Vagina (tissue), 2 donors: ENCODE measurements at regions not wholly inside any gene's neighbourhood (a gene's known extent, or its start where the extent isn't known, plus 50 kb on each side); places are given as distances from the start of the nearest gene placed in this dataset.

Experiments
- DNase-seq, 2 donors: peaks; one replicate each; pipeline ENCODE4 v3.0.0-alpha.2; 2017; ENCODE audit errors: extremely low spot score in 2 of 2
- H3K27ac ChIP-seq: fragments of 200-600 bp; sonication (generic); one replicate; pipeline ENCODE4 v1.5.1; 2019
- H3K27me3 ChIP-seq: fragments of 200-600 bp; sonication (generic); one replicate; pipeline ENCODE4 v1.5.1; 2019
- H3K36me3 ChIP-seq, 2 donors: fragments of 200-600 bp; sonication (generic); one replicate each; pipeline ENCODE4 v1.5.1; 2017 to 2019
- H3K4me1 ChIP-seq: fragments of 200-600 bp; sonication (generic); one replicate; pipeline ENCODE4 v1.5.1; 2019
- H3K4me3 ChIP-seq, 2 donors: fragments of 200-600 bp; sonication (generic); 1 replicate in 1 of 2; 2 replicates in 1 of 2; pipeline ENCODE4 v1.5.1; 2016 to 2019
- H3K9me3 ChIP-seq: fragments of 200-600 bp; sonication (generic); one replicate; pipeline ENCODE4 v1.5.1; 2019
- CTCF ChIP-seq, 3 experiments: fragments of 450-650 bp in 2 of 3; fragments of 200-600 bp in 1 of 3; sonication (generic) in 1 of 3; IDR thresholded peaks; one replicate each; pipeline ENCODE4 v1.5.1; 2017 to 2019; ENCODE audit warnings: antibody characterized with exemption in 3 of 3, mild to moderate bottlenecking in 2 of 3, moderate library complexity in 2 of 3
- POLR2A ChIP-seq, 2 donors: fragments of 450-650 bp; IDR thresholded peaks; one replicate each; pipeline ENCODE4 v1.6.1; 2017; ENCODE audit warnings: antibody characterized with exemption in 2 of 2, mild to moderate bottlenecking in 2 of 2, moderate library complexity in 2 of 2
- POLR2AphosphoS5 ChIP-seq, 2 donors: sonication (generic); formaldehyde crosslinking; IDR thresholded peaks; one replicate each; pipeline ENCODE4 v1.9.0; 2017; ENCODE audit warnings: antibody characterized with exemption in 2 of 2, mild to moderate bottlenecking in 2 of 2, low read depth in 1 of 2; ENCODE audit not compliant: insufficient read depth in 1 of 2
- intact Hi-C: fragments of 100-400 bp; cut with DNase I; formaldehyde crosslinking; loops from one replicate; pipeline ENCODE4 v1.15.1; 2023

GRCh38 chr16:79914961-79915720, 314.6 kb upstream of the MAF start:
- Histone ChIP-seq H3K27me3 (no peaks in the 10 kb centered on the region), H3K4me3 (no peak overlapping the region), H3K36me3 (no peaks in the 10 kb centered on the region), H3K27ac (no peak overlapping the region), H3K9me3 (no peaks in the 10 kb centered on the region), H3K4me1 (peaks cover 6% of the 10 kb centered on the region)
- DNase-seq = no peak
- TF ChIP-seq POLR2A (IDR thresholded peaks at IDR 0.05) (no peak), CTCF (IDR thresholded peaks at IDR 0.05) (no peak), POLR2AphosphoS5 (IDR thresholded peaks at IDR 0.05; ENCODE audit: insufficient read depth in 1 of 2, low read depth in 1 of 2) (no peak)
- intact Hi-C loops = no loop called here

- H3K27me3 ChIP-seq = no peaks in the 10 kb centered on the region
- H3K4me1 ChIP-seq = no peaks in the 10 kb centered on the region
- TF ChIP-seq CTCF (IDR thresholded peaks at IDR 0.05) = no peak
- no peak for TF ChIP-seq POLR2AphosphoS5 (IDR thresholded peaks at IDR 0.05; ENCODE audit: insufficient read depth in 1 of 2, low read depth in 1 of 2)
- no peak for TF ChIP-seq POLR2A (IDR thresholded peaks at IDR 0.05)
- no peak overlapping the region for H3K27ac ChIP-seq
- DNase-seq = no peak
- H3K36me3 ChIP-seq = no peaks in the 10 kb centered on the region
- no peak overlapping the region for H3K4me3 ChIP-seq
- H3K9me3 ChIP-seq = no peaks in the 10 kb centered on the region
- intact Hi-C loops = no loop called here
These were observed 312.2 kb upstream of the MAF start for GRCh38 chr16:79912592-79913310.

- Histone ChIP-seq H3K36me3 (no peaks in the 10 kb centered on the region), H3K4me3 (no peak overlapping the region), H3K27ac (no peak overlapping the region), H3K9me3 (no peaks in the 10 kb centered on the region), H3K4me1 (no peaks in the 10 kb centered on the region), H3K27me3 (no peaks in the 10 kb centered on the region)
- no peak for DNase-seq
- intact Hi-C loops = no loop called here
- TF ChIP-seq CTCF (IDR thresholded peaks at IDR 0.05) = no peak
- no peak for TF ChIP-seq POLR2A (IDR thresholded peaks at IDR 0.05)
- no peak for TF ChIP-seq POLR2AphosphoS5 (IDR thresholded peaks at IDR 0.05; ENCODE audit: insufficient read depth in 1 of 2, low read depth in 1 of 2)
These were observed 311.1 kb upstream of the MAF start for GRCh38 chr16:79911660-79912059.

- Histone ChIP-seq H3K27me3 (no peaks in the 10 kb centered on the region), H3K27ac (no peak overlapping the region), H3K9me3 (no peaks in the 10 kb centered on the region), H3K36me3 (no peaks in the 10 kb centered on the region), H3K4me1 (no peaks in the 10 kb centered on the region), H3K4me3 (no peak overlapping the region)
- TF ChIP-seq POLR2A (IDR thresholded peaks at IDR 0.05) (no peak), POLR2AphosphoS5 (IDR thresholded peaks at IDR 0.05; ENCODE audit: insufficient read depth in 1 of 2, low read depth in 1 of 2) (no peak), CTCF (IDR thresholded peaks at IDR 0.05) (no peak)
- intact Hi-C loops = no loop called here
- DNase-seq = no peak
These were observed 309.0 kb upstream of the MAF start for GRCh38 chr16:79909571-79909970.

- TF ChIP-seq POLR2AphosphoS5 (IDR thresholded peaks at IDR 0.05; ENCODE audit: insufficient read depth in 1 of 2, low read depth in 1 of 2) = no peak
- no peak for TF ChIP-seq CTCF (IDR thresholded peaks at IDR 0.05)
- intact Hi-C loops = no loop called here
- DNase-seq = no peak
- no peaks in the 10 kb centered on the region for H3K27me3 ChIP-seq
- no peak overlapping the region for H3K4me3 ChIP-seq
- no peak overlapping the region for H3K27ac ChIP-seq
- H3K36me3 ChIP-seq = no peaks in the 10 kb centered on the region
- H3K9me3 ChIP-seq = no peaks in the 10 kb centered on the region
- H3K4me1 ChIP-seq = no peaks in the 10 kb centered on the region
These were observed 302.9 kb upstream of the MAF start for GRCh38 chr16:79903471-79903870.
